WTC11 (cell line): ENCODE measurements at regions not wholly inside any gene's neighbourhood (a gene's known extent, or its start where the extent isn't known, plus 50 kb on each side); places are given as distances from the start of the nearest gene placed in this dataset.
"Not testable (repeated sequence)": the region's sequence is repeated elsewhere in the genome, so short reads cannot be mapped to it uniquely, and the experiment has no call there.

Experiments
- E2F5 ChIP-seq: sonication (generic); formaldehyde crosslinking; IDR thresholded peaks from 2 replicates; pipeline ENCODE4 v1.8.1; 2022; ENCODE audit warnings: mild to moderate bottlenecking, moderate library complexity, missing genetic modification reagents
- FOXK1 ChIP-seq: sonication (generic); formaldehyde crosslinking; IDR thresholded peaks from 2 replicates; pipeline ENCODE4 v1.8.0; 2022; ENCODE audit warnings: mild to moderate bottlenecking, moderate library complexity, missing genetic modification reagents
- JUN ChIP-seq: sonication (generic); formaldehyde crosslinking; IDR thresholded peaks from 2 replicates; pipeline ENCODE4 v1.8.0; 2023; ENCODE audit warnings: mild to moderate bottlenecking, missing genetic modification reagents
- MXD4 ChIP-seq: fragments of 250-450 bp; sonication (Bioruptor Pico); IDR thresholded peaks from 2 replicates; pipeline ENCODE4 v1.8.0; 2021; ENCODE audit warnings: mild to moderate bottlenecking, moderate library complexity, borderline replicate concordance
- NFATC4 ChIP-seq: fragments of 250-450 bp; sonication (Bioruptor Pico); IDR thresholded peaks from 2 replicates; pipeline ENCODE4 v1.9.0; 2021; ENCODE audit warnings: mild to moderate bottlenecking
- NFE2L1 ChIP-seq: sonication (generic); formaldehyde crosslinking; IDR thresholded peaks from 2 replicates; pipeline ENCODE4 v1.8.1; 2023; ENCODE audit warnings: missing genetic modification reagents
- NFYB ChIP-seq: sonication (generic); formaldehyde crosslinking; conservative IDR thresholded peaks from 2 replicates; pipeline ENCODE4 v1.8.0; 2022; ENCODE audit warnings: low read depth, missing genetic modification reagents
- NR3C1 ChIP-seq: sonication (generic); formaldehyde crosslinking; conservative IDR thresholded peaks from 2 replicates; pipeline ENCODE4 v1.8.1; 2023; ENCODE audit warnings: low read depth, mild to moderate bottlenecking, missing genetic modification reagents
- SMAD4 ChIP-seq: sonication (generic); formaldehyde crosslinking; IDR thresholded peaks from 2 replicates; pipeline ENCODE4 v1.8.0; 2022; ENCODE audit warnings: mild to moderate bottlenecking, missing genetic modification reagents
- TP53 ChIP-seq: sonication (generic); formaldehyde crosslinking; IDR thresholded peaks from 2 replicates; pipeline ENCODE4 v1.8.1; 2023; ENCODE audit warnings: mild to moderate bottlenecking, missing genetic modification reagents
- ZNF512 ChIP-seq: sonication (generic); formaldehyde crosslinking; IDR thresholded peaks from 2 replicates; pipeline ENCODE4 v1.8.1; 2022; ENCODE audit warnings: missing genetic modification reagents, borderline replicate concordance
- TF ChIP-seq, protein P1 (sequence below): fragments of 200-600 bp; IDR thresholded peaks from 2 replicates; pipeline ENCODE4 v1.8.0; 2022; ENCODE audit warnings: antibody characterized with exemption
- TF ChIP-seq, protein P2 (sequence below): sonication (generic); formaldehyde crosslinking; IDR thresholded peaks from 2 replicates; pipeline ENCODE4 v1.8.0; 2022; ENCODE audit warnings: mild to moderate bottlenecking, missing genetic modification reagents

DNA sequence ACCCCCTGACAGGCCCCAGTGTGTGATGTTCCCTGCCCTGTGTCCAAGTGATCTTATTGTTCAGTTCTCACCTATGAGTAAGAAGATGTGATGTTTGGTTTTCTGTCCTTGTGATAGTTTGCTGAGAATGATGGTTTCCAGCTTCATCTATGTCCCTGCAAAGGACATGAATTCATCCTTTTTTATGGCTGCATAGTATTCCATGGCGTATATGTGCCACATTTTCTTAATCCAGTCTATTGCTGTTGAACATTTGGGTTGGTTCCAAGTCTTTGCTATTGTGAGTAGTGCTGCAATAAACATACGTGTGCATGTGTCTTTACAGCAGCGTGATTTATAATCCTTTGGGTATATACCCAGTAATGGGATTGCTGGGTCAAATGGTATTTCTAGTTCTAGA is 156.1 kb downstream of the SEPTIN7 start:
- TF ChIP-seq NFE2L1 (CRISPR knock-in tag); E2F5 (CRISPR knock-in tag); SMAD4 (CRISPR knock-in tag); ZNF512 (CRISPR knock-in tag); TP53 (CRISPR knock-in tag); NFATC4 (CRISPR knock-in tag); NR3C1; FOXK1 (CRISPR knock-in tag); JUN (CRISPR knock-in tag); NFYB (CRISPR knock-in tag); MXD4 (CRISPR knock-in tag): not testable (repeated sequence)
- TF ChIP-seq, protein P1, sequence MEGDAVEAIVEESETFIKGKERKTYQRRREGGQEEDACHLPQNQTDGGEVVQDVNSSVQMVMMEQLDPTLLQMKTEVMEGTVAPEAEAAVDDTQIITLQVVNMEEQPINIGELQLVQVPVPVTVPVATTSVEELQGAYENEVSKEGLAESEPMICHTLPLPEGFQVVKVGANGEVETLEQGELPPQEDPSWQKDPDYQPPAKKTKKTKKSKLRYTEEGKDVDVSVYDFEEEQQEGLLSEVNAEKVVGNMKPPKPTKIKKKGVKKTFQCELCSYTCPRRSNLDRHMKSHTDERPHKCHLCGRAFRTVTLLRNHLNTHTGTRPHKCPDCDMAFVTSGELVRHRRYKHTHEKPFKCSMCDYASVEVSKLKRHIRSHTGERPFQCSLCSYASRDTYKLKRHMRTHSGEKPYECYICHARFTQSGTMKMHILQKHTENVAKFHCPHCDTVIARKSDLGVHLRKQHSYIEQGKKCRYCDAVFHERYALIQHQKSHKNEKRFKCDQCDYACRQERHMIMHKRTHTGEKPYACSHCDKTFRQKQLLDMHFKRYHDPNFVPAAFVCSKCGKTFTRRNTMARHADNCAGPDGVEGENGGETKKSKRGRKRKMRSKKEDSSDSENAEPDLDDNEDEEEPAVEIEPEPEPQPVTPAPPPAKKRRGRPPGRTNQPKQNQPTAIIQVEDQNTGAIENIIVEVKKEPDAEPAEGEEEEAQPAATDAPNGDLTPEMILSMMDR: not testable (repeated sequence)
- TF ChIP-seq, protein P2, sequence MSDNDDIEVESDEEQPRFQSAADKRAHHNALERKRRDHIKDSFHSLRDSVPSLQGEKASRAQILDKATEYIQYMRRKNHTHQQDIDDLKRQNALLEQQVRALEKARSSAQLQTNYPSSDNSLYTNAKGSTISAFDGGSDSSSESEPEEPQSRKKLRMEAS (CRISPR knock-in tag): not testable (repeated sequence)
